ENCODE measurements at regions not wholly inside any gene's neighbourhood (a gene's known extent, or its start where the extent isn't known, plus 50 kb on each side); places are given as distances from the start of the nearest gene placed in this dataset.
"Not testable (repeated sequence)": the region's sequence is repeated elsewhere in the genome, so short reads cannot be mapped to it uniquely, and the experiment has no call there.

GRCh38 chrX:40245488-40246071 is 147.8 kb upstream of the BCOR start:
- DNase-seq (ENCODE audit: low read depth in 3 of 3) = no peak

- DNase-seq (ENCODE audit: low read depth in 3 of 3) = no peak
Observed at GRCh38 chrX:40244980-40245379, 147.2 kb upstream of the BCOR start.

GRCh38 chrX:40243755-40244515 is 146.2 kb upstream of the BCOR start:
- no peak for DNase-seq (ENCODE audit: low read depth in 3 of 3)

- no peak for DNase-seq (ENCODE audit: low read depth in 3 of 3)
Observed at GRCh38 chrX:40240844-40241243, 143.1 kb upstream of the BCOR start.

- DNase-seq (ENCODE audit: low read depth in 3 of 3) = no peak
Observed at GRCh38 chrX:40237731-40238178, 140.0 kb upstream of the BCOR start.

- DNase-seq (ENCODE audit: low read depth in 3 of 3) = no peak
Observed at GRCh38 chrX:40230646-40231045, 132.9 kb upstream of the BCOR start.

GRCh38 chrX:40227125-40227524 is 129.4 kb upstream of the BCOR start:
- no peak for DNase-seq (ENCODE audit: low read depth in 3 of 3)

GRCh38 chrX:40224658-40225057 is 126.9 kb upstream of the BCOR start:
- DNase-seq (ENCODE audit: low read depth in 3 of 3) = no peak

- DNase-seq (ENCODE audit: low read depth in 3 of 3) = not testable (repeated sequence)
Observed at GRCh38 chrX:40222612-40223011, 124.9 kb upstream of the BCOR start.

- no peak for DNase-seq (ENCODE audit: low read depth in 3 of 3)
Observed at GRCh38 chrX:40213092-40213491, 115.3 kb upstream of the BCOR start.

GRCh38 chrX:40209951-40210617 is 112.3 kb upstream of the BCOR start:
- no peak for DNase-seq (ENCODE audit: low read depth in 3 of 3)

- no peak for DNase-seq (ENCODE audit: low read depth in 3 of 3)
Observed at GRCh38 chrX:40207626-40208025, 109.9 kb upstream of the BCOR start.

GRCh38 chrX:40205471-40205870 is 107.7 kb upstream of the BCOR start:
- DNase-seq (ENCODE audit: low read depth in 3 of 3) = no peak

GRCh38 chrX:40202456-40202855 is 104.7 kb upstream of the BCOR start:
- no peak for DNase-seq (ENCODE audit: low read depth in 3 of 3)

GRCh38 chrX:40201329-40201885 is 103.6 kb upstream of the BCOR start:
- no peak for DNase-seq (ENCODE audit: low read depth in 3 of 3)

- no peak for DNase-seq (ENCODE audit: low read depth in 3 of 3)
Observed at GRCh38 chrX:40199704-40200103, 101.9 kb upstream of the BCOR start.

- no peak for DNase-seq (ENCODE audit: low read depth in 3 of 3)
Observed at GRCh38 chrX:40197071-40197470, 99.3 kb upstream of the BCOR start.

GRCh38 chrX:40195368-40195767 is 97.6 kb upstream of the BCOR start:
- no peak for DNase-seq (ENCODE audit: low read depth in 3 of 3)

GRCh38 chrX:40192196-40192595 is 94.4 kb upstream of the BCOR start:
- no peak for DNase-seq (ENCODE audit: low read depth in 3 of 3)

- DNase-seq (ENCODE audit: low read depth in 3 of 3) = no peak
Observed at GRCh38 chrX:40189637-40190036, 91.9 kb upstream of the BCOR start.

GRCh38 chrX:40188573-40189417 is 91.0 kb upstream of the BCOR start:
- DNase-seq (ENCODE audit: low read depth in 3 of 3) = no peak

- no peak for DNase-seq (ENCODE audit: low read depth in 3 of 3)
Observed at GRCh38 chrX:40184968-40185367, 87.2 kb upstream of the BCOR start.

Measured in stimulated activated CD4-positive, alpha-beta T cell treated with anti-CD3 and anti-CD28 coated beads, TNF-alpha, amount 100 ng/mL, for 4 hours (primary cell).